ENCODE measurements at regions not wholly inside any gene's neighbourhood (a gene's known extent, or its start where the extent isn't known, plus 50 kb on each side); places are given as distances from the start of the nearest gene placed in this dataset.
"Not testable (repeated sequence)": the region's sequence is repeated elsewhere in the genome, so short reads cannot be mapped to it uniquely, and the experiment has no call there.

- no peak for DNase-seq
These were observed 179.3 kb downstream of the GALC start for GRCh38 chr14:87813686-87814085.

- no peak for DNase-seq
These were observed 179.8 kb downstream of the GALC start for GRCh38 chr14:87813211-87813610.

GRCh38 chr14:87811246-87811645, 181.7 kb downstream of the GALC start:
- no peak for DNase-seq

GRCh38 chr14:87810711-87811110, 182.3 kb downstream of the GALC start:
- DNase-seq, result no peak

GRCh38 chr14:87809261-87809660, 183.7 kb downstream of the GALC start:
- DNase-seq, result no peak

- peak; percentile 10 for DNase-seq
These were observed 187.7 kb downstream of the GALC start for GRCh38 chr14:87805315-87805723.

GRCh38 chr14:87800216-87800615, 192.8 kb downstream of the GALC start:
- no peak for DNase-seq

GRCh38 chr14:87799400-87799799, 193.6 kb downstream of the GALC start:
- DNase-seq, result no peak

GRCh38 chr14:87797001-87797400, 196.0 kb downstream of the GALC start:
- DNase-seq, result peak; percentile 38

GRCh38 chr14:87794561-87794960, 198.4 kb downstream of the GALC start:
- DNase-seq, result no peak

GRCh38 chr14:87785897-87786296, 207.1 kb downstream of the GALC start:
- DNase-seq, result no peak

GRCh38 chr14:87784386-87784785, 208.6 kb downstream of the GALC start:
- no peak for DNase-seq

- no peak for DNase-seq
These were observed 209.9 kb downstream of the GALC start for GRCh38 chr14:87783071-87783470.

- DNase-seq, result no peak
These were observed 220.1 kb downstream of the GALC start for GRCh38 chr14:87772854-87773253.

- no peak for DNase-seq
These were observed 225.4 kb downstream of the GALC start for GRCh38 chr14:87767567-87767901.

GRCh38 chr14:87758876-87759275, 234.1 kb downstream of the GALC start:
- DNase-seq, result no peak

- DNase-seq, result no peak
These were observed 236.3 kb downstream of the GALC start for GRCh38 chr14:87756661-87757060.

- DNase-seq, result no peak
These were observed 238.3 kb downstream of the GALC start for GRCh38 chr14:87754520-87755223.

GRCh38 chr14:87748558-87748957, 244.4 kb downstream of the GALC start:
- no peak for DNase-seq

- peak; percentile 36 for DNase-seq
These were observed 247.4 kb downstream of the GALC start for GRCh38 chr14:87745507-87746118.

GRCh38 chr14:87734577-87735360, 258.2 kb downstream of the GALC start:
- not testable (repeated sequence) for DNase-seq

GRCh38 chr14:87733115-87733514, 259.9 kb downstream of the GALC start:
- not testable (repeated sequence) for DNase-seq

GRCh38 chr14:87732562-87732961, 260.4 kb downstream of the GALC start:
- DNase-seq, result no peak

- no peak for DNase-seq
These were observed 267.7 kb downstream of the GALC start for GRCh38 chr14:87725318-87725717.
